Skeletal muscle satellite cell (primary cell): ENCODE measurements at regions not wholly inside any gene's neighbourhood (a gene's known extent, or its start where the extent isn't known, plus 50 kb on each side); places are given as distances from the start of the nearest gene placed in this dataset.

Experiments used
- H3K27me3 ChIP-seq: 2 replicates; pipeline ENCODE4 v1.7.0; 2013; ENCODE audit warnings: low read length; ENCODE audit not compliant: control insufficient read depth, insufficient read depth
- H3K36me3 ChIP-seq: 2 replicates; pipeline ENCODE4 v1.7.0; 2013; ENCODE audit warnings: mild to moderate bottlenecking, control low read depth, low read length; ENCODE audit not compliant: insufficient read depth
- H3K4me1 ChIP-seq: 2 replicates; pipeline ENCODE4 v1.7.0; 2013; ENCODE audit warnings: low read length; ENCODE audit not compliant: control insufficient read depth, insufficient read depth
- H3K4me2 ChIP-seq: 2 replicates; pipeline ENCODE4 v1.7.0; 2013; ENCODE audit warnings: mild to moderate bottlenecking, low read length
- H3K4me3 ChIP-seq: 2 replicates; pipeline ENCODE4 v1.7.0; 2013; ENCODE audit warnings: low read length
- H3K9ac ChIP-seq: 2 replicates; pipeline ENCODE4 v1.7.0; 2013; ENCODE audit warnings: mild to moderate bottlenecking, low read depth, low read length, moderate library complexity
- H3K9me3 ChIP-seq: replicated peaks from 2 replicates; pipeline ENCODE4 v1.7.0; 2013; ENCODE audit warnings: mild to moderate bottlenecking, control low read depth, low read length

DNA sequence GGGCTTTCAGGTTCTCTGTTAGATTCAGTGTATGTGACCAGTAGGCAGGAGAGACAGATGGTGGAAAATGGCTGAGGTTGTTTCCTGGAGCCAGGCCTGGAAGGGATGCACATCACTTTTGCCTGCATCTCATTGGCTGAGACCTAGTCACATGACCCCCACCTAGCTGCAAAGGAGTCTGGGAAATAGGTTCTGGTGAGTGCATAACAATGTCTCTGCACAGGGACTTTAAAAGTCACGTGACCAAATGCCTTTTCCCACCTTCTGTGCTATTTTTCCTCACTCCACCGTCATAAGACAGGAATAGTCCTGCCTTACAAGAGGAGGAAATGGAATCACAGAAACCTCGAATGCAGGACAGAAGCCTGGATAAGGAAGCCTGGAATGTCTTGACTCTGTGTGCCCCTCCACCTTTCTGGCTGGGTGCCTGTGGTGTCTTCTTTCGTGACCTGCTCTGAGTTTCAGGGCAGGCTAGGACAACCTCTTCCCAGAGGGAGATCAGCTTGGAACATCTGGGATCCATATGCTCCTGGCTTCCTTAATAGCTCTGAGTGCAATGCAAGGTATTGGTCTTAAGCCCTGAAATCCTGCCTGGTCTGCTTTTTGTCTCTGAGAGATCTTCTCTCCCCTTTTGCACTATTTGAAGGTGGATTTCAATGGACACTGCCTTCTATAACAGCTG lies 139.9 kb upstream of the ZNF438 start:
- Histone ChIP-seq H3K9ac (no peak overlapping the region), H3K4me2 (no peak overlapping the region), H3K4me1 (no peaks in the 10 kb centered on the region), H3K9me3 (peaks cover 4% of the 10 kb centered on the region), H3K4me3 (no peak overlapping the region), H3K27me3 (no peaks in the 10 kb centered on the region), H3K36me3 (no peaks in the 10 kb centered on the region)

DNA sequence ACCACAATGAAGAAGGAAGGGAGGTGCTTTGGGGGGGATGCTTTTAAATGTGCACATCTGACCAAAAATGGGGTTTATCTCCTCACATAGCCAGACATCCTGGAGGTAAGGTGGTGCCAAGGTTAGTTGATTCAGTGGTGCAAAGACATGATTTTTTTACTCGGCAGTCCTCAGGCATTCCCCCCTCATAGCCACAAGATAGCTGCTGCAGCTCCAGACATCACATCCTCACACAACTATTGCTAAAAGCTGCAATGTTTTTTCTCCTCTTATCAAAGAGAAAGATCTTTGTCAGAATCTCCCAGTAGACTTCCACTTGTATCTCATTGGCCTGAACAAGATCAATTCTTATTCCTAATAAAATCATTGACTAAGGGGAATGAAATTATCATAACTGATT lies 141.3 kb upstream of the ZNF438 start:
- Histone ChIP-seq H3K4me1 (no peaks in the 10 kb centered on the region), H3K9me3 (peaks cover 4% of the 10 kb centered on the region), H3K4me2 (no peak overlapping the region), H3K4me3 (no peak overlapping the region), H3K36me3 (no peaks in the 10 kb centered on the region), H3K27me3 (no peaks in the 10 kb centered on the region), H3K9ac (no peak overlapping the region)

DNA sequence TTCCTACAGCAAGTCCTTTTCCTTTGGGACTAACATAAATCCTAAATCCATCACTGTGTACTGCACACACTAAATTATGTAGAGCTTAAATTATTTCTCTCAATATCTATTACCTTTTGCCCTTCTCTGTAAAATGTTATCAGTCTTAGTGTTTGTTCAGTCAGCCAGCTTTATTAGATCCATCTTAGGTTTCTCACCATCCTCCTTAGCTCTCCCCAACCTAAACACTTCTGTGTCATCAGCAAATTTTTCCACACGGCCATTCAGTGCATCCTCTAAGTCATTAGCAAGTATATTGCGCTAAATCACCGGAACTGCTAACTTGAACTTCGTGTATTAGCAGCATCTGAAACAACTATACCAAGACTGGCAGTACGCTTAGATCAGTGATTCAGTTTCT lies 142.1 kb upstream of the ZNF438 start:
- peaks cover 4% of the 10 kb centered on the region for H3K9me3 ChIP-seq
- no peaks in the 10 kb centered on the region for H3K36me3 ChIP-seq
- H3K9ac ChIP-seq = no peak overlapping the region
- H3K4me2 ChIP-seq = no peak overlapping the region
- no peaks in the 10 kb centered on the region for H3K4me1 ChIP-seq
- no peak overlapping the region for H3K4me3 ChIP-seq
- H3K27me3 ChIP-seq = no peaks in the 10 kb centered on the region

DNA sequence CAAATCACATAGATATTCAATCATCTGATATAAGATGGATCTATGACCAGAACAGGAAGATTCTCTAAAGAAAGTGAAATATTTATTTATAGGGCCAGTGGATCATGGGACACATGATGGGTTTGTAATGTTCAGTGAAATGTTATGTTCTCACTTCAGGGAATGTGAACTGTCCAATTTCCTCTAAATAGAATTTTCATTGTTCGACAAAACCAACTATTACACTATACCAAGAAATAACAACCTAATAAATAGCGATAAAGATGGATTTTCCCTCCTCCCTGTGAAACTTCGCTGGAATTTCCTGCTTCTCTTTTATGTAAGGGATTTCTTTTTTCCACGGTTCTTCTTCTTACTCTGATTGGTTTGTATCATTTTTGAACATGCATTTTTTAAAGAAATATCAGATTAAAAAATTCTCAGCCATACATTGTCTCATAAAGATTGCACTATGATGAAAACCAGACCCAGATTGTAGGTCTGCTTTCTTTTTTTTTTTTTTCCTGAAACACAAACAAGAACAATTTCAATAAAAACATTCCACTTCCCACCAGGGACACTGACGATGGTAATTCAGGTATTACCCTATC lies 139.8 kb upstream of the ZEB1 start:
- no peaks in the 10 kb centered on the region for H3K27me3 ChIP-seq
- H3K4me1 ChIP-seq = no peaks in the 10 kb centered on the region
- no peaks in the 10 kb centered on the region for H3K36me3 ChIP-seq
- no peaks in the 10 kb centered on the region for H3K9me3 ChIP-seq
- no peak overlapping the region for H3K4me2 ChIP-seq
- H3K9ac ChIP-seq = no peak overlapping the region
- no peak overlapping the region for H3K4me3 ChIP-seq

DNA sequence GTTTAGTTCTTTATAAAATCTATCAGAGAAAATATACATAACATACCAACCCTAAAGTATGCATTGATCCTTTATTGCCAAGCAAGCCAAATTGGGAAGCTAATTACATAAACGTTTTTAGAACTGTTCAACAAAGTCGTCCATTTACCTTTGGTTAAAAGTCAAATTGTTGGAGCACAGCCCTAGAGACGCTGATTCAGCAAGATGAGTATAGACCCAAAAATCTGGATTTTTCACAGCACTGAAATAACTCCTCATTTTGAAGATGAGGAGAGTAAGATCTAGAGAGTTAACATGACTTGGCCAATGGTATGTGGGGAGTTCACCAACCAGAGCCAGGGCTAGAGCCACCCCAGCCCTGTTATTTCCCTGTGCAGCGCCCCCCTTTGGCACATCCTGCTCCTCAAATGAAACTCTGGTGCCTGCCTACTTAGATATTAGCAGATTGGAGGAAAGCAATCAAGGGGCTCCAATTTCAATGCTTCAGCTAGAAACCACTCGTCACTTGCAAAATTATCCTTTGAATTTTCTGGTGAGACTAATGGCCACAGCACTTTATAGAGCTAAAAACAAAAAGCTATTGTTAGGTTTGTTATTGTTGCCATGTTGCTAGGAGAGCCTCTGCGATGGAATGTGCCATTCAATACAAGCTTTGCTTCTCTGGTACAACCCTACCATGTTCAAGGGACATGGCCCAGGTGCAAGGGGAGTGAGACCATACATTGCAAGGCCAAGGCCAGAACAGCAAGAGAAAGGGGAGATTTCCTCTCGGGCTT lies 132.6 kb upstream of the ZEB1 start:
- Histone ChIP-seq H3K9me3 (no peaks in the 10 kb centered on the region), H3K4me1 (peaks cover 10% of the 10 kb centered on the region), H3K4me3 (no peak overlapping the region), H3K27me3 (no peaks in the 10 kb centered on the region), H3K36me3 (no peaks in the 10 kb centered on the region), H3K9ac (no peak overlapping the region), H3K4me2 (no peak overlapping the region)

DNA sequence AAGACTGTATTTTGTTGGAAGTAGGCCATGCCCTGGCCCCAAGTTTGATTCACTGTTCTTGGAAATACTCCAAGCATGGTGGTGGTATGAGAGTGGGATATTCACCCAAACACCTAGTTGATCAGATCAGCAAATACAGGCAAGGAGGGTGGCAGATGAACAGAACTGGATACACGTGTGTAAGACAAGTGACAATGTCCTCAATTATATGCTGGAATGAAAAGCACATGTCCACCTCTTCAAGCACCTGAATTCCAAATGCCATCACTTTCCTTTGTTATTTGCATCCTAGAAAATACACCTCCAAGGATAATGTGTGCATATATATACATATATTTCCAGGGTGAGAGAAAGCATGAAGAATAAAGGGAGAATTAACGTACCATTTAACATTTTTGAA lies 131.8 kb upstream of the ZEB1 start:
- H3K4me2 ChIP-seq = no peak overlapping the region
- H3K36me3 ChIP-seq = no peaks in the 10 kb centered on the region
- no peak overlapping the region for H3K4me3 ChIP-seq
- H3K9me3 ChIP-seq = no peaks in the 10 kb centered on the region
- H3K4me1 ChIP-seq = peaks cover 10% of the 10 kb centered on the region
- no peak overlapping the region for H3K9ac ChIP-seq
- H3K27me3 ChIP-seq = no peaks in the 10 kb centered on the region

DNA sequence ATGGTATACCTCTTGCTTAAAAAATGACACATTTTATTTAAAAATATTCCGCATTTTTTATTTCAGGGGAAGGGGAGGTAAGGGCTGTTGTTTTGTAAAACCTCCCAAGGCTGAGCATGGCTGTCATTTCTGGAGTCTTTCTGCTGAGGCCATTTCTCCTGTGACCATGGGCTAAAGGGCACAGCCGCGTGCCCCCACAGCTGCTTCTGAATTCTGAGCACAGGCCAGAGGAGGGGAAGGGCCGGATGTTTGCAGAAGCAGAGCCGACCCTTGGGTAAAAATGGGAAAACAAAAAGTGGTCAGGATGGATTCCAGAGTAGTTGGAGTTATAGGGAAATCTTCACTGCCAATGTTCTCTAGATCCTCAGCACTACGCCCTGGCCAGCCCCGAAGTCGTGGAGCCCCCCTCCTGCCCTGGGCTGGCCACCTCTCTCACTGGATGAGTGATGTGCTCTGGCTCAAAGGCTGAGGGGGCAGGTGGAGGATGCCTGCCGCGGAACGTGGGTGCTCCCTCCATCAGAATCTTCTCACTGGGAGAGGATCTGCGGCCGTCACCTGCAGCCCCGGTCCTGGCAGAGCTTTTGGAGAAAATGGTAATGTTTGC lies 131.3 kb upstream of the ZEB1 start:
- Histone ChIP-seq H3K9me3 (no peaks in the 10 kb centered on the region), H3K4me1 (peaks cover 10% of the 10 kb centered on the region), H3K4me3 (no peak overlapping the region), H3K27me3 (no peaks in the 10 kb centered on the region), H3K4me2 (no peak overlapping the region), H3K36me3 (no peaks in the 10 kb centered on the region), H3K9ac (no peak overlapping the region)

DNA sequence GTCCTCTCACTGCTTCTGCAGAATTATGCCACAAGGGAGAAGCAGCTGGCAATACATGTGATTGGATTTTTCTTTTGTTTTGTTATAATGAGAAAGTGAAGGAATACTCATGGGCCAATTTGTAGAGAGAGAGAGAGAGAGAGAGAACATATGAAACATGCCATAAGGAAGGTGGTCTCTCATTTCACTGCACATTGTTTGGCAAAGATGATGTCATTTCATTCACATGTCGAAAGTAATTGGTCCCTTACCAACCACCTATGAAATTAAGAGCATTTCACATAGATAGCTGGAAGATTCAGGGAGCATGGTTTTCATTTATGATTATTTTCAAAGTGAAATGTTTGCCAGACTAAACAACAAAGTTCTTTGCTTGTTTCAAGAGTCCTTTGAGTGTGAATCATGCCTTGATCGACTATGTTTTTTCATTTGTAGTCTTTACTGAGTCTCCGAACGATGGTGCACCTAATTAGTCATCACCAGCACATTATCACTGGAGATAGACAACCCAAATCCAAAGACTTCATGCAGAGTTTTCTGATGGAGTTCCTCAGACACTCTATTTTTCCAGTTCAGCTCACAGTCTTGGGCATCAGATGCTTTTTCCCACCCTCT lies 130.1 kb upstream of the ZEB1 start:
- no peak overlapping the region for H3K4me2 ChIP-seq
- H3K9ac ChIP-seq = no peak overlapping the region
- H3K27me3 ChIP-seq = no peaks in the 10 kb centered on the region
- H3K4me1 ChIP-seq = peaks cover 10% of the 10 kb centered on the region
- no peaks in the 10 kb centered on the region for H3K9me3 ChIP-seq
- H3K4me3 ChIP-seq = no peak overlapping the region
- H3K36me3 ChIP-seq = no peaks in the 10 kb centered on the region

DNA sequence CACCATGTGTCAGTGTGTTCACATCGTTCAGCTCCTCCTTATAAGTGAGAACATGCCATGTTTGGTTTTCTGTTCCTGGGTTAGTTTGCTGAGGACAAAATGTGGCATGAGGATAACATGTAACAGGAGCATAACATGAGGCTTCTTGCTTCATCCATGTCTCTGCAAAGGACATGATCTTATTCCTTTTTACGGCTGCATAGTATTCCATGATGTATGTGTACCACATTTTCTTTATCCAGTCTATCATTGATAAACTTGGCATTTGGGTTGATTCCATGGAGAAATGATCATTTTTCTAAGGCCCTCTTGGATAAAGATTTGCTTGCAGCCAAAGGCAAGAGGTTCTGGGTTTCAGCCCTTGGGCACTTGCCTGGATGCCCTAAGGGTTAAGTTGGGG lies 128.5 kb upstream of the ZEB1 start:
- no peak overlapping the region for H3K4me2 ChIP-seq
- no peaks in the 10 kb centered on the region for H3K36me3 ChIP-seq
- peaks cover 10% of the 10 kb centered on the region for H3K4me1 ChIP-seq
- H3K27me3 ChIP-seq = no peaks in the 10 kb centered on the region
- H3K4me3 ChIP-seq = no peak overlapping the region
- H3K9ac ChIP-seq = no peak overlapping the region
- no peaks in the 10 kb centered on the region for H3K9me3 ChIP-seq

DNA sequence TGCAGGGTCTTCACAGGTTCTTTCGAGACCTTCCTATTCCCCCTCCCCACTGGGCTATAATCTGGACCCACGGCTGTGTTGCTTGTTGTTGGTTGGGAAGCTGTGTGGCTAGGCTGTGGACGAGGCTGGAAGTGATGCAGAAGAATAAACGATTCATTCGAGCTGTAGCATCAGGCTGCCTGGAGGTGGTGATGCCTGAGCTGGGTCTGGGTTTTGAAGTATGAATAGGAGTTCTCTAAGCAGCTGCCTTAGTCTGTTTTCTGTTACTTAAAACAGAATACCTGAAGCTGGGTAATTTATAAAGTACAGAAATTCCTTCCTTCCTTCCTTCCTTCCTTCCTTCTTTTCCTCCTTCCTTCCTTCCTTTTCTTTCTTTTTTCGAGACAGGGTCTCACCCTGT lies 126.5 kb upstream of the ZEB1 start:
- H3K36me3 ChIP-seq = no peaks in the 10 kb centered on the region
- no peak overlapping the region for H3K4me3 ChIP-seq
- H3K4me2 ChIP-seq = no peak overlapping the region
- peaks cover 10% of the 10 kb centered on the region for H3K4me1 ChIP-seq
- H3K9ac ChIP-seq = no peak overlapping the region
- H3K9me3 ChIP-seq = no peaks in the 10 kb centered on the region
- no peaks in the 10 kb centered on the region for H3K27me3 ChIP-seq

DNA sequence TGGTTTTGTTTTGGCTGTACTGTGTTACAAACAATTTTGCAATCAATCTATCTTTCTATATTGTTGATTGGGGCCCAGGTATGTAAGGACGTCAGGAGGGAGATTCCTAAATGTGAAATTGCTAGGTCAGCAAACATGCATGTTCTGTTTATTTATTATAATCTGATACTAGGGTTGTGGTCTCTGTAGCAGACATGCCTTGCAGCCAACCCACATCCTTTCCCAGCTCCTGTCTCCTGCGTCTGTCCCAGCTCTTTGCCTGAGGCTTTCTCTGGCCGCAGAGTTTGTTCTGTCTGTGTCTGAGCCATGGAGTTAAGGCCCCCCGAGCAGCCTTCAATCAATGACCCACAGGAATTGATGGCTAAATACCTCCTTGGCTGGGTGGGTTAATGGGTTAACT lies 124.0 kb upstream of the ZEB1 start:
- H3K9me3 ChIP-seq = no peaks in the 10 kb centered on the region
- no peak overlapping the region for H3K9ac ChIP-seq

More for the DNA sequence above, 124.0 kb upstream of the ZEB1 start:
- H3K4me2 ChIP-seq = no peak overlapping the region
- no peaks in the 10 kb centered on the region for H3K4me1 ChIP-seq
- no peaks in the 10 kb centered on the region for H3K27me3 ChIP-seq
- H3K4me3 ChIP-seq = no peak overlapping the region
- H3K36me3 ChIP-seq = no peaks in the 10 kb centered on the region
